Upper lobe of right lung (tissue), 1 donor: ENCODE measurements at regions not wholly inside any gene's neighbourhood (a gene's known extent, or its start where the extent isn't known, plus 50 kb on each side); places are given as distances from the start of the nearest gene placed in this dataset.

Experiments
- ATAC-seq: fragments of 200-7000 bp; cut with Tn5 transposase; one replicate; pipeline ENCODE4 v1.9.1; 2020; ENCODE audit warnings: mild to moderate bottlenecking, moderate library complexity
- DNase-seq: peaks from one replicate; pipeline ENCODE4 v3.0.0-alpha.2; 2020
- H3K27ac ChIP-seq: fragments of 200-600 bp; one replicate; pipeline ENCODE4 v1.8.0; 2022
- H3K27me3 ChIP-seq: fragments of 200-600 bp; one replicate; pipeline ENCODE4 v1.8.0; 2022; ENCODE audit warnings: mild to moderate bottlenecking
- H3K36me3 ChIP-seq: fragments of 200-600 bp; one replicate; pipeline ENCODE4 v1.8.0; 2022
- H3K4me1 ChIP-seq: fragments of 200-600 bp; one replicate; pipeline ENCODE4 v1.8.0; 2022
- H3K4me3 ChIP-seq: fragments of 200-600 bp; one replicate; pipeline ENCODE4 v1.8.0; 2022; ENCODE audit warnings: mild to moderate bottlenecking
- H3K9me3 ChIP-seq: fragments of 200-600 bp; one replicate; pipeline ENCODE4 v1.8.0; 2022
- CTCF ChIP-seq: fragments of 200-600 bp; IDR thresholded peaks from one replicate; pipeline ENCODE4 v1.8.0; 2022; ENCODE audit warnings: antibody characterized with exemption
- intact Hi-C: fragments of 100-400 bp; cut with DNase I; formaldehyde crosslinking; loops from one replicate; pipeline ENCODE4 v1.11.0; 2022
- donor health status: DM: no; HTN: yes; CAD: no; lungs with severe emphysema.

GRCh38 chr2:226611196-226611943 is 188.2 kb downstream of the IRS1 start:
- H3K4me1 ChIP-seq = no peaks in the 10 kb centered on the region

DNA sequence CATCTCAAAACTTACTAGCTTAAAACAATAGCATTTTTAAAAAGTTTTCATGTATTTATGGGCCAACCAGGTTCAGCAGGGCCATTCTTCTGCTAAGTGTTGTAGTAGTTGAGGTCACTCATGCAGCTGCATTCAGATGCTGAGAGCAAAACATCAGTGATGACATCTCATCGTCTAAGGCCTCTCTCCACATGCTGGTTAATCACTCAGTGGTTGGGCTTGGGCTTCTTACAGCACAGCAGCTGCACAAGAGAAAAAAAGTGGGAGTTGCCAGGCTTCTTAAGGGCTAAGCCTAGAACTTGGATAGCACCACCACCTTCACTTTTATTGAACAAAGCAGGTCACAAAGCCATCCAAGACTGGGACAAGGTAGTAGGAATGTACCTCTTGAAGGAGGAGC is 190.3 kb downstream of the IRS1 start:
- Histone ChIP-seq H3K27me3 (no peaks in the 10 kb centered on the region), H3K9me3 (no peaks in the 10 kb centered on the region), H3K4me1 (no peaks in the 10 kb centered on the region), H3K36me3 (no peaks in the 10 kb centered on the region), H3K4me3 (no peak overlapping the region), H3K27ac (no peak overlapping the region)
- ATAC-seq (no peak), DNase-seq (no peak)
- TF ChIP-seq CTCF = no peak
- intact Hi-C loops = no loop called here

More at GRCh38 chr2:226611196-226611943, 188.2 kb downstream of the IRS1 start:
- Histone ChIP-seq H3K36me3 (no peaks in the 10 kb centered on the region), H3K4me3 (no peak overlapping the region), H3K27me3 (no peaks in the 10 kb centered on the region), H3K27ac (no peak overlapping the region), H3K9me3 (no peaks in the 10 kb centered on the region)
- ATAC-seq (no peak), DNase-seq (no peak)
- TF ChIP-seq CTCF = no peak
- intact Hi-C loops = no loop called here

GRCh38 chr2:226608451-226608850 is 191.2 kb downstream of the IRS1 start:
- Histone ChIP-seq H3K9me3 (no peaks in the 10 kb centered on the region), H3K36me3 (no peaks in the 10 kb centered on the region), H3K4me3 (no peak overlapping the region), H3K27ac (no peak overlapping the region), H3K27me3 (no peaks in the 10 kb centered on the region), H3K4me1 (no peaks in the 10 kb centered on the region)
- ATAC-seq = no peak
- DNase-seq = no peak
- TF ChIP-seq CTCF = no peak
- intact Hi-C loops = no loop called here

DNA sequence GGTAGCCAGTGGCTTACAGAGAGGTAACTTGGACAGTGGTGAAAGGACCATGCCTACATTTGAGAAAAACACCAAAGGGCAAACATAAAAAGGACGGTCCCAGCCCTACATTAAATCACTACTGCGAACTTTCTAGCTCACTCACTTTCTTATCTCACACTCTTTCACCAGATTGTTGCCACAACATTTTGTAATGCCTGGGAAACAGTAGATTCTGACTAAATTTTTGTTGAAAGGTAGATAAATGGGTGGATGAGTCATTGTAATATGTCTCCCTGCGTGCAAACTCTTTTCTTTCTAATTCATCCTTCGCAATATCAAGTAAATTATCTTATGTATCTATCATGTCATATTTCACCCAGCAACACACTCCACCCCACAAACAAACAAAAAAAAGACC is 192.2 kb downstream of the IRS1 start:
- Histone ChIP-seq H3K9me3 (no peaks in the 10 kb centered on the region), H3K27me3 (no peaks in the 10 kb centered on the region), H3K4me3 (no peak overlapping the region), H3K36me3 (no peaks in the 10 kb centered on the region), H3K27ac (no peak overlapping the region), H3K4me1 (no peaks in the 10 kb centered on the region)
- intact Hi-C loops = no loop called here
- no peak for ATAC-seq
- no peak for TF ChIP-seq CTCF
- DNase-seq = no peak

DNA sequence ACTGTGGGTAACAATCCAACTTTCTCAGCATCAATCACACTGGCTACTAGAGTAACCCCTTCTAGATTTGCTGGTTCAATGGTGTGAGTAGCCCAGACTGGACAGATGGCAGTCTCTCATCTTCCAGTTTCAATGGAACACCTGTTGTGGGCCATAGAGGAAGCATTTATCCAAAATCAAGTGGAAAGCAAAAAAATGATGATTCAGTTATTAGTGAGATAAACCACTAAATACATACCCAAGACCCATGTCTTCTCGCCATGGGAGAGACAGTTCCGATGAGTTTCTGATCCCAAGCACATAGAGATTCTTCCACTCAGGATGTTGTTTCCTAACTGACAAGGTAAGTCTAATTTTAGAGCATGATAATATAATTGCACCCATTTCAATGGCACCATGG is 194.0 kb downstream of the IRS1 start:
- DNase-seq (no peak), ATAC-seq (no peak)
- no peaks in the 10 kb centered on the region for H3K27me3 ChIP-seq
- no peak overlapping the region for H3K27ac ChIP-seq
- no peak overlapping the region for H3K4me3 ChIP-seq
- H3K4me1 ChIP-seq = no peaks in the 10 kb centered on the region
- no peaks in the 10 kb centered on the region for H3K36me3 ChIP-seq
- TF ChIP-seq CTCF = no peak
- no peaks in the 10 kb centered on the region for H3K9me3 ChIP-seq
- intact Hi-C loops = no loop called here

GRCh38 chr2:226603606-226604005 is 196.0 kb downstream of the IRS1 start:
- H3K27me3 ChIP-seq = no peaks in the 10 kb centered on the region
- intact Hi-C loops = no loop called here
- H3K4me3 ChIP-seq = no peak overlapping the region
- no peaks in the 10 kb centered on the region for H3K4me1 ChIP-seq
- no peak for TF ChIP-seq CTCF
- no peak for ATAC-seq
- H3K36me3 ChIP-seq = no peaks in the 10 kb centered on the region
- DNase-seq = no peak
- H3K9me3 ChIP-seq = no peaks in the 10 kb centered on the region
- no peak overlapping the region for H3K27ac ChIP-seq
